ENCODE measurements at regions not wholly inside any gene's neighbourhood (a gene's known extent, or its start where the extent isn't known, plus 50 kb on each side); places are given as distances from the start of the nearest gene placed in this dataset.
"Not testable (repeated sequence)": the region's sequence is repeated elsewhere in the genome, so short reads cannot be mapped to it uniquely, and the experiment has no call there.

DNA sequence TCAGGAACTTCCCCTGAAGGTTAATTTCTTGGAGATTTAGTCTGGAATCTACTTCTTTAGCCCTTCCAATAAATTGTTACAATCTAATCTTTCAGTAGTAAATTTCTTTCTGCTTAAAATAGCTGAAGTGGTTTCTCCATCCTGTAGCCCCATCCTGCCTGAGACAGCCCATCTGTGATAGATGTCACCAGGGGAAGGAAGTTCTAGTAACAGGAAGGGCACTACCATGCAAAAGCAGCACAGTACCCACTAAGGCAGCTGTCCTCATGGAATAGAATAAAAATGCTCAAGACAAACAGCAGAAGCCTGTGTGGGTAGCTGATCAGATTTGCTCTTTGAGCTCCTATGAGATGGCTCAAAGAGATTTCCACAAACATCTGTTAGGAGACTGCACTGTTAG, 1036.5 kb downstream of the SLITRK5 start:
- DNase-seq (ENCODE audit: low spot score), result no peak

DNA sequence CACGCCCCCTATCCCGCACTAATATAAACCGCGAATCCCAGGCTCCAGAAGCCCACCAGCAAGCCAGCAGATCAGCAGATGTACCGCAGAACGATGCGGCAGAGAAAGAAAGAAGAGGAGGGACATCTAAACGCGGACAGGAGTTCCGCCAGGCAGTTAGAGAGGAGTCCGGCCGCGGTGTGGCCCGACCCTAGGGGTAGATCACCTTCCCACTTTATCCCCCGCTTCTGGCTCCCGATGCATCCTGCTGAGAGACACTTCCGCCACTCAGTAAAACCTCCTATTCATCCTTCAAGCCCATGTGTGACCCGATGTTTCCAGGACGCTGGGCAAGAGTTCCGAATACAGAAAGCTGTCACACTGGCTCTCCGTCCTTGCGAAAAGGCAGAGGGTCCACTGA, 1046.8 kb downstream of the SLITRK5 start:
- no peak for DNase-seq (ENCODE audit: low spot score)

DNA sequence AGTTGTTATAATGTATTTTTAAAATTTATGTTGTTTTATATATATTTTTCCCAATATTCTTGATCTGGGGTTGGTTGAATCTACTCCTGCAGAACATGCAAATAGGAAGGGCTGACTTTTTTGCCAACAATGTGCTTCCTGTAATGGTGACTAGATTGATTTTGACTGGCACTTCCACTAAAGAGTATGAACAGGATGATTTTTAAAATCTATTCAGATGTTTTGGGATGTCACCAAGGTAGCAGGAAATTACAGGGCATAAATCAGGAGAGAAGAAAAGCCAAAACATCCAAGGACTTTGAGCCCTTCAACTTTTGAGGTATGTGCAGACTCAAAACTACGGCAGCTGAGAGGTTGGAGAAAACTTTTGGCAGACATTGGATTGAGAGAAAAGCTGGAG, 1047.6 kb downstream of the SLITRK5 start:
- DNase-seq (ENCODE audit: low spot score), result no peak

DNA sequence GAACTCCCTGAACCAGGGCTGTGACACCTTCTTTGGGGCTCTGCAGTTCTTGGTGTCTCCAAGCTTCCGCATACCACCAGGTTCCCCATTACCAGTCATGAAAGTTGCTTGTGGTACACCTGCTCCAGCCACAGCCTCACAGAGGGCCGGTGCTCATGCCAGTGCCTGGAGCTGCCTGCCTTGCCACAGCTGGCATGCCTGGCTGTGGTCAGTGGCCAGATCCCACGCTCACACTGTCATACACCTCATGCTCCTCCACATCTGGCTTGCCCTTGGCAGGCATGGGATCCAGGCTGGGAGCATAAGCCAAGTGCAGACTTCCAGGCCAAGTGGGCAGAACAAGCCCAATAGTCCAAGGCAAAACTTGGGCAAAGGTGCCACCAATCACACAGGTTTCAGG, 1054.9 kb downstream of the SLITRK5 start:
- DNase-seq (ENCODE audit: low spot score), result no peak

DNA sequence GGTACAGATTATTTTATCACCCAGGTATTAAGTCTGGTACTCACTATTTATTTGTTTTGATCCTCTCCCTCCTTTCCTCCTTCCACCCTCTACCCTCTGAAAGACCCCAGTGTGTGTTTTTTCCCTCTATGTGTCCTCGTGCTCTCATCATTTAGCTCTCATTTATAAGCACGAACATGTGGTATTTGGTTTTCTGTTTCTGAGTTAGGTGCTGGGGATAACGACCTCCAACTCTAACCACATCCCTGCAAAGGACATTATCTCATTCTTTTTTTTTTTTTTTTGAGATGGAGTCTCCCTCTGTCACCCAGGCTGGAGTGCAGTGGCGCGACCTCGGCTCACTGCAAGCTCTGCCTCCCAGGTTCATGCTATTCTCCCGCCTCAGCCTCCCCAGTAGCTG, 1056.1 kb downstream of the SLITRK5 start:
- DNase-seq (ENCODE audit: low spot score), result not testable (repeated sequence)

DNA sequence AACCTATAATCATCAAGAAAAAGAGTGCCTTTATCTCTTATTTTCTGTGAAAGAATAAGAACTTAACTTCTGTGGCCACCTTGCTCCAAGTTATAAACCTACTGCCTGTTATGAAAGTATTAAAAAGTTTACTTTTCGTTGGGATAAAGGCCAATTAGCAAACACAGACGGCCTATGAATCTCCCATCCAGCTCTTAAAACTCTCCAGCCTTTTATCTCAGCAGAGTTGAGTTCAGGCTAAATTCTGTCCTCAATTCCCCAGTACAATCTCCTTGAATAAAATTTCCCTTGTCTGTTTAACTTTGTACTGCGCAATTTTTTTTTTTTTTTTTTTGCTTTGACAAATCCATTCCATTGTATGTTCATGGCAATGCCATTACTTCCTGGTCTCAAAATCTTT, 1058.4 kb downstream of the SLITRK5 start:
- DNase-seq (ENCODE audit: low spot score), result no peak

DNA sequence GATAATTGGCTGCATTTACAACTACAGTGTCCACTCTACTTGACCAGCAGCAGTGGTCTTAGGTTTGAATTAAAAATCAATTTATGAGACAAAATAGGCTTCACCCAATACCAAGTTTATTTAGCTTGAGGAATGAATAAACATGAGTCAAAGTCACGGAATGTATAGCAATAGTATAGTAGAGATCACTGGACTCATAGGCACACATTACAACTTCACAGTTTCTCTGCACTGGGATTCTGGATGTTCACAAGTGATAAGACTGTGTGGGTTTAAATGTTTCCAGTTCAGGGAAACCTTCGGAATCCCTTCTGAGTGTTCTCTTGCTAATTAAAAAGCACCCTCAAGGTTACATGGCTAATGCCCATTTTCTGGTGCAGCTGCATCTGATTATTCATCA, 1064.9 kb downstream of the SLITRK5 start:
- no peak for DNase-seq (ENCODE audit: low spot score)

DNA sequence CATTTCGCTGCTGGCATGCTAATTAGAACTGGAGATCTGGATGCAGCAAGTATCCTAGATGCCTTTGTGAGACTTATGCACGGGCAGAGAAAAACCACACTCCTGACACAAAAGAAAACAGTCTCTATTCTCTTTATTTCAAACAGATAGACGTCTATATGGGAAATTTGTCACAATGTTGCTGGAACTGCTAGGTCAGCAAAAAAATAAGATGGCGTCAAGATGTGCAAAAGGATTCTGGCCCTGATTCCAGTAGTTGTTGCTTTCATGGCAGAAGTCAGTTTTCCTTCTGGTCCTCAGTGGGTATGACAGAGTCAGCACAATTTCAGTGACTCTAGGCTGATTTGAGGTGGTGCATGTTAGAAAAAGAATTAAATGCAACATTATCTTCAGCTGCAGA, 1068.0 kb downstream of the SLITRK5 start:
- DNase-seq (ENCODE audit: low spot score), result no peak

DNA sequence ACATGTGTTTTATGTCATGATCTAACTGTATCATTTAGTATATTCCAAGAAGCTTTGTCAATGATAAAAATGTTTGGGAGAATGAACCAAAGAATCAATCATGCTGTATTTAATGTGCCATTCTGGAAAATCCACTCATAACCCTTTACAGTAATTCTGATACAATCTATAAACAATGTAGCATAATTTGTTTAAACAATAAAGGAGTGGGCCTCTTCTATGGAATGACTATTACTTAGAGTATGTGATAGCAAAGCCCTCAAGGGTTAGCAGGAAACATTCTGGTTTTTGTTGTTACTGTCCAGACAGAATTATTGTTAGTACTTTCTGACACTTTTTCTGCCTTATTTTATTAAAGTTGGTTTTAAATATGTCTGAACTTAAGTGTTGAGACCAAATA, 1073.1 kb downstream of the SLITRK5 start:
- no peak for DNase-seq (ENCODE audit: low spot score)

DNA sequence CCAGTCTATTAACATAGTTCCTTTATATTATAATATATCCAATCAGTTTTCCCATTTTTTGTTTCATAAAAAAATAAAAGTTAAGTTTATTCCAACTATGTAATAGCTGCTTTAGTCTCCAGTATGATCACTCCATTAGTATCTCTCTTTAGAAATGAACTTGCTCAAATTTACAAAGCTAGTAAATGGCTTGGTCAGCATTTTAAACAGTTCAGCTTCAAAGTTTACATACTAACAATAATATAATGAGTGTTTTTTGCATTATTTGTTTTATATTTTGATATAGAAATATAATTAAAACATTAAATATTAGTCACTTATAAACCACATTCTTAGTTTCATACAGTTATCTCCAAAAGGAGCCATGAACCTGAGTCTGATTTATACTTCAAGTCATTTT, 1073.8 kb downstream of the SLITRK5 start:
- DNase-seq (ENCODE audit: low spot score), result no peak

DNA sequence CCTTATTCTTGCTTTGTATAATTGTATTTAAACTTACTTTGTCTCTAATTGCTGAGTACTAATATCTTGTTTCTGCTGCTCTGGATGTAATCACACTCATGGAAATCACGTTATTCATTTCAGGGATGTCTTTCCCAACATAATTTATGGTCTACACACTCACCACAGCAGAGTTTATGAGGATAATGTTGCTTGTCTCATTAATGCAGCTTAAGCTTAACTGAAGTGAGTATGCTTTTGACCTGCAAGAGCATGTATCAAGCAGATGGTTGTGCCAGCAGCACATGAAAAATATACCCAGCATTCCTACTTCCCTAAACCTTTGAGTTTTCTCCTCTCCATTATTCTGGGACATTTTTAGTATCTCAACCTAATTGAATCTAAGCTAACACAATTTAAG, 1080.9 kb downstream of the SLITRK5 start:
- no peak for DNase-seq (ENCODE audit: low spot score)

DNA sequence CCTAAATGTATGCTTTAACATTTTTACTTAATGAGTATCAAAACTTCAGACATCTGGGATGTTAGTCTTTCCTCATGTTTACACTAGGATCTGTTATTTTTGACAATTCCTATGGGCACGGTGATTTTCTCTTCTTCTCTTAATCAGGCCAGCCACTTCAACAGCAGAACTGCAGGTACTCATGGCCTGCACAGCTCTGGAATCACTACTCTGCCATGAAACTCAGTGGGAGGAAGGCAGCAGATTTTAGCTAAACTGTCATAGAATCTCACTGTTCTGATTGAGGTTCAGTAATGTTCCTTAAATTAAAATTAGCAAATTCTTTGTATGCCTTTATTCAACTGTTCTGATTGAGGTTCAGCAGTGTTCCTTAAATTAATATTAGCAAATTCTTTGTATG, 1083.0 kb downstream of the SLITRK5 start:
- no peak for DNase-seq (ENCODE audit: low spot score)

DNA sequence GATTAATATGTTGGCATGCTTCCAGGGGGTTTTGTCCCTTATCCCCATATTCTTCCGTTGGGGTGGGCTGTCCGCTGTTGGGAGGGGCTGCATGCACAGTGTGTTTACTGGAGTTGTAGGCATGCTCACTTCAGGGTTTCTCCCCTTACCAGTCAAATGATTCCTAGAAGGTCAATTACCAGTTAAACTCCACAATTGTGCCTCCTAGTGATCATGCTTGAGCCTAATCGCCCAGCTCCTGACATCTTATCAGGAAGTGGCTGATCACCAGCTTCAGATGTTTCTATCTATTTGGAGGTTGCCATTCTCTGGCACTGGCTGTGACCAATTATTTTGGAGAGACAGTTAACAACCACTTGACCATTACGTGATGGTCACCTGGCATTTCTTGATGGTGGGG, 1090.0 kb downstream of the SLITRK5 start:
- DNase-seq (ENCODE audit: low spot score), result no peak

DNA sequence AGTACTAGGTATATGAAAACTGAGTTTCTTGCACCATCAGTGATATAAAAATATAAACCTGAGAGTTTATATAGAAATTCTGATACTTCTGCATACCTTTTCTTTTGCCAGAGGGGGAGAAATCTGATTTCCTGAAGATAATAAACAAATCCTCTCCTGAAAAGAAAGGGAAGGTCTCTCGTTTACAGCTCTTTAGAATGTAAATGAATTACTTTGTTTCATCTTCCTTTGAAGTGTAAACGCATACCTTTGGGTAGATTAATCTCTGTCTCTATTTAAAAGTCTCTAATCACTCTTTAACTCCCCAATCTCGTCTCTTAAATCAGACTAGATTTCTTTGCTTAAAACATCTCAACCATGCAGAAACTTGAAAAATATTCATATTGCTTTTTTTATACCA, 1092.9 kb downstream of the SLITRK5 start:
- DNase-seq (ENCODE audit: low spot score), result no peak

DNA sequence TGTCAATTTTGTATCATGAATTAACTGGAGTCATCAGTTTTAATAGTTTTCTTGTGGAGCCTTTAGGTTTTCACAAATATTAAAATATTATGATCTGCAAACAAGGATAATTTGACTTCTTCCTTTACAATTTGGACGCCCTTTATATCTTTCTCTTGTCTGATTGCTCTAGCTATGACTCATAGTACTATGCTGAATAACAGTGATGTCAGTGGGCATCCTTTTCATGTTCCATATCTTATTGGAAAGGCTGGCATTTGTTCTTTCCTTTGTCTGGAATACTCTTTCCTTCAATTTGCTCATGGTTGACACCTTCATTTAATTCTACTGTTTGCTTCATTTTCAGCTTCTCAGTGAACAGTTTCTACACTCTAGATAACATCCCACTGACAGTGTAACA, 1129.3 kb downstream of the SLITRK5 start:
- no peak for DNase-seq (ENCODE audit: low spot score)

DNA sequence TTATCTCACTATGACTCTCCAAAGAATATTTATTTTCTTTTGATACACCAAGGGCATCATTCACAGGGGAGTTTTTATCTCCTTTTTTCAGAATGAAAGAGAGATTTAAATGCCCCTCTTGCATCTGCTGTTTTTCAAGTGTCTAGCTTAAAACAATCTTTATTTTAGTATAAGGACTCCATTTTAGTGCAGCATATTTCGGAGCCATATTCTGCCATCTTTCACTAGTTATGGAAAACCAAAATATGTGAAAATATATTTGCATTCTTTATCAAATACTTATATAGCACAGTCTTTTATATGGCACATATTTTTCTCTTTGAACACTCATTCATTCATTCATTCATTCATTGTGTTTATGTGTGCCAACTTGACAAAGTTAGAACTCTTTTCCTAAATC, 1130.2 kb downstream of the SLITRK5 start:
- no peak for DNase-seq (ENCODE audit: low spot score)

DNA sequence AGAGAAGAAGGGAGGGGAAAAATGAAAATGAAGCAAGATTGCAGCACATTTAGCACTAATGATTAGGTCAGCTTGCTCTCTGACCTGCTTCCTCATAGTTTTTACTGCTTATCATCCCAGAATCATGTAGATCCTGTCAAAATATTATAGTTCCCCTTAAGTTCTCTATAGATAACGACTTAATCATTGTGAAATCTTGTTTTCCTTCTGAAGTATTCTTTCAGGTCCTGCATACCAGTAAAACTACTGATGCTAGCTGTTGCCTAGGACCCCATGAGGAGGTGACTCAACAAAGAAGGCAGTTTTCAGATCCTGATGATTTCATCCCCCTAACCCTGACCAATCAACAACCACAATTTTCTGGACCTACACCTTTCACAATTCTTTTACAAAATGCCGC, 1131.7 kb downstream of the SLITRK5 start:
- no peak for DNase-seq (ENCODE audit: low spot score)

DNA sequence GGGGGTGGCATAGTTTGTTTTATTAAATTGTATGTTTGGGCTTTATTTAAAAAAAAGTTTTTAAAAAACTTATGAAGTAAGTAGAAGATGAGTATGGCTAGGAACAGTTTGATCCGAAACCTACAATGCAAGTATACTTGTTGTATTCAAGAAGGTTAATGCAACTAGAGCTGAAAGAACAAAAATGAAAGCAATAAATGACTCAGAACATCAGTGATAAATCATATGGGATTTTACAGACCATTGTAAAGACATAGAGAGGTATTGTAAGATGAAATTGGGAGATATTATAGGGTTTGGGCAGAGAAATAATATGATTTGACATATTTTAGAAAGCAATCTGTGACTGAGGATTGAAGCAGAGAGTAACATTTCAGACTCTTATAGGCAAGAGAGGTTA, 1135.3 kb downstream of the SLITRK5 start:
- no peak for DNase-seq (ENCODE audit: low spot score)

DNA sequence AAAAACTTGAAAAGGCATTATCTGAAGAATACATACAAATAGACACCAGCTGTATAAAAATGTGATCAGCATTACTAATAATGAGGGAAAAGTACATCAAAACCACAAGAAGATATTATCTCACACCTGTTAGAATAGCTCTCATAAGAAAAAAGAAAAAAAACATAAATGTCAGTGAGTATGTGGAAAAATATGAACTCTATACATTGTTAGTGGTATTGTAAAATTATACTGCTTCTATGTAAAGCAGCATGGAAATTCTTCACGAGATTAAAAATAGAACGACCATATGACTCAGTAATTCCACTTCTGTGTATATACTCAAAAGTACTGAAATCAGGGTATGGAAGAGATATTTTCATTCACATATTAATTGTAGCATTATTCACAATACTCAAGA, 1146.4 kb downstream of the SLITRK5 start:
- no peak for DNase-seq (ENCODE audit: low spot score)

DNA sequence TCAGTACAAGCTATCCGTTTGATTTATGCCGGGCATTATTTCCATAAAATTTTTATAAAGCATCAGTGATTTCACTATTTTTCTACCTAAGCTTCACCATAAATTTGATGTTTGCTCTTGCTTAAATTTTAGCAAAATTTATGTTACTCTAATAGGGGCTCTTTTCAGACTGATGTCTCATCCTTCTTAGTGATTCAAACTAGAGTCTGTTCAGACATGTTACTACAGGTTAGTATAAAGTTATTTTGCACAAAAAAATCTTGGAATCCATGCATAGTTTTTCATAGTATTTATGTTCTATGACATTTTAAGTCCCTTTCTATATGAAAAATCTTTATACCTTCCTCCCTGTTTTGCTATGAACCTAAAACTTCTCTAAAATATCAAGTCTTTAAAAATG, 1151.9 kb downstream of the SLITRK5 start:
- no peak for DNase-seq (ENCODE audit: low spot score)

DNA sequence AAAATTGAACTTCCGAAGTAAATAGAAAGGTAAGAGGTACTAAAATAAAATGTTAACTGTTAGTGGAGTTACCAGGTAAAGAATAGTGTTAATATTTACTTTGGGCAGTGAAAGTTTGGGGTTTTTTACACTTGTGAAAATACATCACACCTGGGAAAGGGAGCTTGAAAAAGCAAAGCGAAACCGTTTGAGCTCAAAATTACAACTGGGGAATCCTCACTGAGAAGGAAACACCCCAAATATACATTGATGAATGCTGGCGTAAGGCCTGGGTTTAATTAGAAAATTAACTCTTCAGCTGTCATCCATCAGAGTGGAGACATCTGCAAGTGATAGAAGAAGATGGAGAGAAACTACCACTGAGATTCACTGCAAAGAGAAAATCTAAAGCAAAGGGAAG, 1153.0 kb downstream of the SLITRK5 start:
- no peak for DNase-seq (ENCODE audit: low spot score)

DNA sequence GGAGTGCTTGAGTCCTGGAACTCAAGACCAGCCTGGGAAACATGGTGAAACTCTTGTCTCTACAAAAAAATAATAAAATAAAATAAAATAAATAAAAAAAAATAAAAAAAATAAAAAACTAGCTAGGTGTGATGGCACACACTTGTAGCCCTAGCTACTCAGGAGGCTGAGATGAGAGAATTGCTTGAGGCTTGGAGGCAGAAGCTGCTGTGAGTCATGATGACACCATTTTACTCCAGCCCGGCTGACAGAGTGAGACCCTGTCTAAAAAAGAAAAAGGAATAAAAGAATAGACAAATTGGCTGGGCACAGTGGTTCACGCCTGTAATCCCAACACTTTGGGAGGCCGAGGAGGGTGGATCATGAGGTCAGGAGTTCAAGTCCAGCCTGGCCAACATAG, 1168.9 kb downstream of the SLITRK5 start:
- no peak for DNase-seq (ENCODE audit: low spot score)

DNA sequence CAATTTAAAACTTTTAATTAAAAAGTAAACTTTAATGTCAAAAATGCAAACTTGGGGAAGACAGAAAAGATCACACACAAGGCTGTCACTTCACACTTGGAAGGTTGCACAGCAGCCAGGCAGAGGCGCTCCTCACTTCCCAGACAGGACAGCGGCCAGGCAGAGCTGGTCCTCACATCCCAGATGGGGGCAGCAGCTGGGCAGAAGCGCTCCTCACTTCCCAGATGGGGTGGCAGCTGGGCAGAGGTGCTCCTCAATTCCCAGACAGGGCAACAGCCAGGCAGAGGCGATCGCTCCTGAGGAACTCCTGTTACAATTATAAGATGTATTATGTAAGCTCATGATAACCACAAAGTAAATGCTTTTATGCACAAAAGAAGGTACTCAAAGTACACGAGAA, 1181.1 kb downstream of the SLITRK5 start:
- DNase-seq (ENCODE audit: low spot score), result not testable (repeated sequence)

DNA sequence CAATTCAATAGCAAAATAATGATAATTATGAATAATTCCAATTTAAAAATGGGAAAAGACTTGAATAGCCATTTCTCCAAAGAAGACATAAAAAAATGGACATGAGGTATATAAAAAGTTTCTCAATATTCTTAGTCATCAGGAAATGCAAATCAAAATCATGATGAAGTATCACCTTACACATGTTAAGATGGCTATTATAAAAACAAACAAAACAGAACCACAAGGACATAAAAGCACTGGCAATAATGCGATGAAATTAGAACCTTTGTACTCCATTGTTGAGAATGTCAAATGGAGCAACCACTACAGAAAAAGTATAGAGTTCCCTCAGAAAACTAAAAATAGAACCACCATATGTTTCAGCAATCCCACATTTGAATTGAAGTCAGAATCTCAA, 1186.1 kb downstream of the SLITRK5 start:
- peak; percentile 5 for DNase-seq (ENCODE audit: low spot score)

DNA sequence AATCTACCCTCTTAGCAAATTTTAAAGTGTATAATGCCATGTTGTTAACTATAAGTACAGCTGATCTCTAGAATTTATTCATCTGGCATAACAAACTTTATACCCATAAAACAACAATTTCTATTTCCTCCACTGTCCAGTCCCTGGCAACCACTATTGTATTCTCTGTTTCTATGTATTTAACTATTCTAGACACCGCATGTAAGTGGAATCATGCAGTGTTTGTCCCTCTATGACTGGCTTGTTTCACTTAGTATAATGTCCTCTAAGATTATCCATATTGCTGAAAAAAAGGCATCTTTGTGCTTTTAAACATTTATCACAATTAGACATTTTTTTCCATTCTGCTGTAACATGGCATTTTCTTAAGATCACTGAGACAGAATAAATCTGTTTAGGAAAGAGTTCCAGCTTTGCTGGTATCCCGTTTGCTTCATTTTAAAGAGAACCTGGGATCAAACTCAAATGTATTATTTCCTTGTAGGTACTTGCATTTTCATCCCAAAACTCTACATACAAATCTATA, 1191.0 kb downstream of the SLITRK5 start:
- DNase-seq (ENCODE audit: low spot score), result no peak

All from SW480 (cell line).